Renal pelvis (tissue), 1 donor: ENCODE measurements at regions not wholly inside any gene's neighbourhood (a gene's known extent, or its start where the extent isn't known, plus 50 kb on each side); places are given as distances from the start of the nearest gene placed in this dataset.
A peak's percentile ranks its signal among the peaks of the same experiment; 100 is the strongest.
"Not testable (repeated sequence)": the region's sequence is repeated elsewhere in the genome, so short reads cannot be mapped to it uniquely, and the experiment has no call there.

Experiments used
- DNase-seq: peaks from one replicate; pipeline ENCODE4 v3.0.0-alpha.2; 2013

DNA sequence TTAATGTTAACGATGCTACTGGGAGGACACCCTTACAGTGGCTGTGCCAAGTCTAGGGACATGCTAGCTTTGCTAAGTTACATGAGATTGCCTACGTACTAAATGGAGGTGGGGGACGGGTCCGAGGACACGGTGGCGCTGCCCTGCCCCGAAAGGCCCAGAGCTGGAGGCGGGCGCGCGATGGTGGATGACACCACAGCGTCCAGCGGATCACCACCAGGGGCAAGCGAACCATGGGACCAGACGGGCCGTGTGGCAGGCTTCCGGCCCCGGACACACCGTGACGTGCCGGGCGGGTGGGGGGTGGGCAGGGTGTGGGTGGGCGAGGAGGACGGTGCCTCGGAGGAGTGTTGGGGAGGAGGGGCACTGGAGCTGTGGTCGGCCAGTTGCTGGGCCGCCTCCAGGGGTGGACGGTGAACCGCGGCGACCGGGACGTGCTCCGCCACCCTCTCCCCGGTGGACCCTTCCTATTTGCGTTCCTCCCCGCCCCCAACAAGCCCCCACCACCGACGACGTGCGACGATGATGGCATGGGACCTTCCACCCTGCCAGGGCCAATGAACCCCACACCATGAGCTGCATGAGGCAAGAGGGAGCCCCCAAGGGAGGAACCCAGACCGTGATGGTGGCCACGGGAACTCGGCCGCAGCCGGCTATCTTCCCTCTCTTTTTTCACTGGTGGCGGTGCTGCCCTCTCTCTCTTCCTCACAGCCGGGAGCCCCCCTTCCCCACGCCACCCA lies 773.3 kb upstream of the DEFB115 start:
- DNase-seq = no peak

DNA sequence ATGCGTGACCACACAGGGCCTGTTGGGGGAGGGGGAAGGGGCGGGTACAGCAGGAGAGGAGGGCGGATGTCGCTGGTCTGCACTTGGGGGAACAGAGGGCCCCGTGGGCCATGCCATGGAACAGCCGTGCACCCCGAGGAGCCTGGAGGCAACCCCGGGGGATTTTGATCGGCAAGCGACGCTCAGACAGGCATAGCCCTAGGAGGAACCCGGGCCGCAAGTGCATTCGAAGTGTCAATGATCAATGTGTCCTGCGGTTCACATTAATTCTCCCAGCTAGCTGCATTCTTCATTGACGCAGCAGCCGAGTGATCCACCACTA lies 772.8 kb upstream of the DEFB115 start:
- no peak for DNase-seq

DNA sequence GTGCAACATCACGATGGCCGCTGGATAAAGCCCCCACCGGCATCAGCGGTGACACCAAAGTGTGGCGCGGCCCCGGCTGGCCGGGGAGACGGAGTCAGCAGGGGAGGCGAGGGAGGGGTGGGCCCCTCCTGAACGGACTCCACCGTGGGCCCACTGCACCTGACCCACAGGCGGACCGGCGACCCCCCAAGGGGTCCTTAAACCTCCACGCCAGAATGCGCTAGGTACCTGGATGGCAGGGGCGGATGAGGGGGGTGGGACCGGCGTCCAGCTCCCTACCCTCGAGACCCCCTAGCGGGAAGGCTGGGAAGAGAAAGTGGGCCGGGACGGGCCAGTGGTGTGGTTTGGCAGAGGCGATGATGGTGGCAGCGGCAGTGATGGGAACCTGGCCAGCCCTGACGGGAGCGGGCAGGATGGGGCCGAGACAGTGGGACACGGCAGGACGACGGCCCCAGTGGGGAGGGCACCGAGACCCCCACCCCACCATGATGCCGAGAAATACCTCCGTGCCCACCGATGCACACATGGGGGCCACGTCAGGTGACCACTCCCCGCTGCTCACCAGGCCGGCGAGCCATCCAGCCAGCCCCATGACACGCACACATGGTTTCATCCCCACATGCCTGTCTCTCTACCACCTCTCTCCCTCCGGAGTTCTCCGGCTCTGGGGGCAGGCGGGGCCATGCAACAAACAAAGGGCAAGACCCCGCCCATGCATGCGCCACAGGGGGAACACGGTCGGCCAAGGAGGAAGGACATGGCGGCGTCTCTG lies 771.9 kb upstream of the DEFB115 start:
- no peak for DNase-seq

DNA sequence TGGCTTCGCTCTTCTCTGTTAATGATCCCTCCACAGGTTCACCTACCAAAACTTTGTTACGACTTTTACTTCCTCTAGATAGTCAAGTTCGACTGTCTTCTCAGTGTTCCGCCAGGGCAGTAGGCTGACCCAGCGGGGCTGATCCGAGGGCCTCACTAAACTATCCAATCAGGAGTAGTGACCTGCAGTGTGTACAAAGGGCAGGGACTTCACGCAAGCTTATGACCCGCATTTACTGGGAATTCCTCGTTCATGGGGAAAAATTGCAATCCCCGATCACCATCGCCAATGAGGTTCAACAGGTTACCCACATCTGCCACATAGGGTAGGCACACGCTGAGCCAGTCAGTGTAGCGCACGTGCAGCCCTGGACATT lies 771.4 kb upstream of the DEFB115 start:
- no peak for DNase-seq

DNA sequence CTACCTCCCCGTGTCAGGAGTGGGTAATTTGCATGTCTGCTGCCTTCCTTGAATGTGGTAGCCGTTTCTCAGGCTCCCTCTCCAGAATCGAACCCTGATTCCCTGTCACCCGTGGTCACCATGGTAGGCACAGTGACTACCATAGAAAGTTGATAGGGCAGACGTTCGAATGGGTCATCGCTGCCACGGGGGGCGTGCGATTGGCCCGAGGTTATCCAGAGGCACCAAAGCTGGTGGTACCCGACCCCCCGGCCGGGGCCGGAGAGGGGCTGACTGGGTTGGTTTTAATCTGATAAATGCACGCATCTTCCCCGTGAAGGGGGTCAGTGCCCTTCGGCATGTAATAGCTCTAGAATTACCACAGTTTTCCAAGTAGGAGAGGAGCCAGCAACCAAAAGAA lies 770.0 kb upstream of the DEFB115 start:
- DNase-seq = not testable (repeated sequence)

DNA sequence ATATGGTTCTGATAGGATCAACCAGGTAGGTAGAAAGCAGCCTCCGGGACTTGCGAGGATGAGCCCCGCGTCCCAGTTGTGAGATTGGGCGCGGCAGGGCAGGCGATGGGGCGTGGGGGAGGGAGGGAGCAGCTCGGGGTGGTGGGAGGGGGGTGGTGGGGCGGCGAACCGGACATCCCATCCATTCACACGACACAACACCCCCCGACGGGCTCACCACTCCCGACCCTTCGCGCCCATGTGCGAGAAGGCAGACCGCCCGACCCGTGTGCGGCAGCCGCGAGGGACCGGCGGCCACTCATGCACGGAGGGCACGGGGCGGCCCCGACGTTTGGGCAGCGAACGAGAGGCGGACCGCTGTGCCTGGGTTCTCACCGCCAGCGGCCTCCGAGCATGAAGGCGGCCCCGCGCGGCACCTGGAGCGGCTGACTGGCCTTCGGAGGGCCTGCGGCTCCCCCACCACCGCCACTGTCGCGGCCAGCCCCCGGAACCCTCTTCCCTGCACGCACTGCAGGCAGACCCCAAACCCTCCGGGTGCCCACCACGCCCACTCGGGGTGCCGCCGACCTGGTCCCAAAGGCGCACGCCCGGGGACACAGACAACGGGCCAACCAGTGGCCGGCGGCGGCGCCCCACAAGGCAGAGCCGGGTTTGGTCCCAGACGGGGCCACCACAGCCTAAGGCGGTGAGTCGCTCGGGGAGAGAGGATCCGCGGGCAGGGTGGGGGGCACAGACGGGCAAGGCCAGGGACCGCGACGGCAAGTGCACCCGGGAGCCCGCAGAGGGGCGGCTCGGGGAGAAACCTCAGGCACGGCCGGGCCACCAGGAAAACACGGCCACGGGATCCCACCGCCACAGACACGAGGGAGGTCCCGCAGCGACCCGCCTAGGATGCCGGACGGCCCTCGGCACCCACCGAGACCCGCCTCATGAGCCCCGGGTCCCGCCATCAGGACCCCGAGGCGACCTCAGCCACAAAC lies 769.2 kb upstream of the DEFB115 start:
- no peak for DNase-seq

DNA sequence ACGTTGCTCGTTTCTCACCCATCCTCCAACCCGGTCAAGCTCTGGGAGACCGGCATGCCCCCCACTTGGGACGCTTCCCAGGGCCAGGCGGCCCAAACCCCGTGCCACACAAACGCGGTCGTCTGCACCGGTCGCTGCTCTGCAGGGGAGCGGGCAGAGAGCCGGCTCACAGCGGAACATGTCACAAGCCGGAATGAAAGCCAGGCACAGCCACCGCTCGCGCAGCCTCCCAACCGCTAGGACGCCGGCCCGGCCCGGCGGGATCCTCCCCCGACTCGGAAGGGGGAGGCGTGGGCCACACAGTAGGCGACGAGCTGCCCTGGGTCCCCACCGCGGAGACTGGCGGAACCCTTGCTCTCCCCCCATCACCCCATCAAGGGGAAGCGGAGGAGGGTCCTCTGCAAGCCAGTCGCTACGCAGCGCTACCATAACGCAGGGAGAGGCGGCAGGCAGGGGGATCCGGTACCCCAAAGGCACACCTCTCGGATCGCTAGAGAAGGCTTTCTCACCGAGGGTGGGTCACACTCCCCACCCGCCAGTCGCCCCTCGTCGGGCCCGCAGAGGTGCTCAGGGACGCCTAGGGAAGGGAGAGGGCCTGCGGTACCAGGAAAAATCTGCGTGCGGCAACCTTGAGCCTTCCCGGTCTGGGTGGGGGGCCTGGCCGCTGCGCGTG lies 768.4 kb upstream of the DEFB115 start:
- DNase-seq = no peak

DNA sequence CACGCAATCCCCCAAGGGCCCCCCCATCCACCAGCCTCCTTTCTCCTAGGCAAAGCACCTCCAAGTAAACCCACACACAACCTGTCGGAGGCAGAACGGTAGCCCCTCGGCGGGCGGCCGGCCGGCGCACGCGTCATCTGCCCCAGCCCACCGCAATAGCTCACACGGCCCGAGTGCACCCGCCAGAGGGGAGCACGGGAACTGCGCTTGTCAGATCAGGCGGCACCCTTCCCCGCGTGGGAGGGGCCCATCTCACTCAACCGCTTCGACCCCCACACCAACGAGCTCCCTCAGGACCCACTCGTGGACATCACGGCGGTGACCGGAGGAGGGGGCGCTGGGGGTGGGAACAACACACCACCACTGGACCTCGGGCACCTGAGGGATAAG lies 767.9 kb upstream of the DEFB115 start:
- DNase-seq = no peak

DNA sequence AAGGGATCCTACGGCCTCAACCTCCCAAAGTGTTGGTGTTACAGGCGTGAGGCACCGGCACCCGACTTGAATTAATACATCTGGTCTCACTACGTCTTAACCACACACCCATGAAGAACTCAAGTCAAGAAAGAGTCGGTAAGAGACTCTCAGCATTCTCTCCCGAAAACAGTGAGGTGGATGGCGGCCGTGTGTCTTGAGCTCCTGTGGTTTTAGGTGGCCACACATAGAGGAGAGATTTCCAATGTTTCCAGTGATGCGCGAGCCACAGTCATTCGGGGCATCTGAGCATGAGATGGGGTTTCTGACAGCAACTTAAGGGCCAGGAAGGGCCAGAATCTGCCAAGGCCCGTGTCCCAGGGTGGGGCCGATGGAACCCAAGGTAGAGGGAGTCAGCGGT lies 766.4 kb upstream of the DEFB115 start:
- DNase-seq = no peak

DNA sequence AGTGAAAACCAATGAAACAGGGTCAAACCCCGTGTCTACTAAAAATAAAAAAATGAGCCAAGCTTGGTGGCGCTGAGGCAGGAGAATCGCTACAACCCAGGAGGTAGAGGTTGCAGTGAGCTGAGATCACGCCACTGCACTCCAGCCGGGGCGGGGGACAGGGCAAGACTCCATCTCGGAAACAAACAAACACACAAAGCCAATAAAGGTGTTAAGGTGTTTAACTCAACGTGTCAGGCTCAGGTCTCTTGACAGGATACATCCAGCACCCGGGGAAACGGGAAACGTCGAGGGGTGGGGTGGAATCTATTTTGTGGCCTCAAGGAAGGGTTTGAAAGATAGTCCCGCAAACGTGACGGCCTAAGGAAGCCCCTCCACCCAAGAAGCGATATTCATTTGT lies 760.8 kb upstream of the DEFB115 start:
- not testable (repeated sequence) for DNase-seq

DNA sequence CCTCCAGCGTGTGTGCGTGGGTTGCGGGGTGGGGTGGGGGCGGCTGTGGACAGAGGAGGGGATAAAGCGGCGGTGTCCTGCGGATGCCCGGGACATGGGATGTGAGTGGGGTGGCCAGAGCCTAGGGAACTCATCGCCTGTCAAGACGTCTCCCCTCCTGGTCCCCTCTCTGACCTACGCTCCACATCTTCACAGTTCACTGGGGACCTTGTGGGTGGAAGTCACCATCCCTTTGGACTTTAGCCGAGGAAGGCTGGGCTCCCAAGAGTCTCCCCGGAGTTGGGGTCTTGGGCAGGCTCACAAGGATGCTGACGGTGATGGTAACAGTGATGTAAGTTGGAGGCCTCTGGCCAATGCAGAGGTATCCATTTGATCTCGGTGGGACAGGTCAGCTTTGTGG lies 760.3 kb upstream of the DEFB115 start:
- not testable (repeated sequence) for DNase-seq

DNA sequence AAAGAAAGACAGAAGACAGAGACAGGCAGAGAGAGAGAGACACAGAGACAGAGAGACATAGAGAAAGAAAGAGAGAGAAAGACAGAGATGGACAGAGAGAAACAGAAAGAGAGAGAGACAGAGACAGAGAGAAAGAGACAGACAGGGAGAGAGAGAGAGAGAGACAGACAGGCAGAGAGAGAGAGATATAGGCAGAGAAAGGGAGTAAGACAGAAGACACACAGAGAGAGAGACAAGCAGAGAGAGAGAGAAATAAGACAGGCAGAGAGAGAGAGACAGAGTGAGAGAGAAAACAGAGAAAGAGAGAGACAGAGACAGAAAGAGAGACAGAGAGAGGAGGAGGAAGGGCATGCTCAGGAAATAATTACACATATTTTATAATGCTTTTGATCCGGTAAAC lies 758.3 kb upstream of the DEFB115 start:
- no peak for DNase-seq

DNA sequence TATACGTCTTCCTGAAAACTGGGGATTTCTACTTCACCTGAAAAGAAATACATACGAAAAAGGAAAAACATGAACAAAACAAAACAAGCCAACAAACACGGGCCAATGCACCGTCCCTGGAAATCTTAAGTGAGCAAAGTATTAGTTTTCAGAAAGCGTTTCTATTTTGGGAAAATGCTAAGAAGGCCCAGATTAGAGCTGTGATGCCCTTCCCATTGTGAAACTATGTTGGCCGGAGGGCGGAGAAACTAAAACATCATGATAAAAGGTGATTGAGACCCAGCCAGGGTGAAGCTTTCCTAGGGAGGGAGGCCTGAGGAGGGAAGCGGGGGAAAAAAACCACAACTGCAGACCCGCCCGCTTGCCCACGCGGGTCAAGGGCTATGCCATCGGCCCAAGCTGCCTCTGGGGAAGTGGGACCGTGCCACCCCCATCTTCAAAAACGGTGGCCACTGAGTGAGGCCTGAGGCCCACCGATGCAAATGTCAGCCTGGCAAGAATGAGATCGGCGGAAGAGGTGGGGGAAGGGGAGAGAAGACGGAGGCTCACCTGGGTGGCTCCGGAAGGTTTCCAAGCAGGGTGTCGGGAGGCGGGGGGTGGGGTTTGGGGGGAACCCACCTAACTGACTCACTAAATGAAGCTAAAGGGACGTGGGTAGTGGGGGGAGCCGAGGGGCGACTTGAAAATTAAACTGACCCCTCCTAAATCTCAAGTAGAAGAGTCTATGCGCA lies 757.6 kb upstream of the DEFB115 start:
- DNase-seq = not testable (repeated sequence)

DNA sequence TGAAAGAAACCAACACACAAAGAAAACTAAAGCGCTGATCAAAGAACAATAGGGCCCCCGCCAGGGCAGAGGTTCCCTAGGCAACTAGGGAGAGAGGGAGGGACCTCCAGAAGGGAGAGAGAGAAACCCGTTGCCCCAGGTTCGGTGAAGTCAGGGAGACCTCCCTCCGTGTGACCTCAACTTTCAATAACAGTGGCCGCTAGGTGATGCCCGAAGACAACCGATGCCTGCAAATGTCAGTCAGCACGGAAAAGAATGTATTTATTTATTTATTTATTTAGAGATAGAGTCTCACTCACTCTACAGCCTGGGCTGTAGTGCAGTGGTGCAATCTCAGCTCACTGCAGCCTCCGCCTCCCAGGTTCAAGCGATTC lies 757.0 kb upstream of the DEFB115 start:
- DNase-seq = peak; percentile 28

DNA sequence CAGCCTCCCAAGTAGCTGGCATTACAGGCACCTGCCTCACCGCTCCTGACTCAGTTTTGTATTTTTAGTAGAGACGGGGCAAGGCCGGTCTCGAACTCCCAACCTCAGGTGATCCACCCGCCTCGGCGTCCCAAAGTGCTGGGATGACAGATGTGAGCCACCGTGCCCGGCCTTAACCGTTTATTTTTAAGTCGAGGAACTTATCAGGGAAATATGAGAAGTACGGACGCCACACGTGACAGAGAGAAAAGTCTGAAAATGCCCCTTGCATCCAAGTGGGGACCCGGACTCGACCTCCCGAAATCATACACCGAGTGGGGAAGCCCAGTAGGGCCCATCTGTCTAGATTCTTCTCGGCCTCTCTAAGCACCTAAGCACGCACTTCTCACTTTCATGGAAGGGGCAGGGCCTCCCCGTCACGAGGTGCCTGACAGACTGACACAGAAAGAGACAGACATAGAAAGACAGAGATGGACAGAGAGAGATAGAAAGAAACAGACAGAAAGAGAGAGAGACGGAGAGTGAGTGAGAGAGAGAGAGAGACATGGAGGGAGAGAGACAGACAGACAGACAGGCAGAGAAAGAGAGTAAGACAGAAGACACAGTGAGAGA lies 756.5 kb upstream of the DEFB115 start:
- DNase-seq = no peak

DNA sequence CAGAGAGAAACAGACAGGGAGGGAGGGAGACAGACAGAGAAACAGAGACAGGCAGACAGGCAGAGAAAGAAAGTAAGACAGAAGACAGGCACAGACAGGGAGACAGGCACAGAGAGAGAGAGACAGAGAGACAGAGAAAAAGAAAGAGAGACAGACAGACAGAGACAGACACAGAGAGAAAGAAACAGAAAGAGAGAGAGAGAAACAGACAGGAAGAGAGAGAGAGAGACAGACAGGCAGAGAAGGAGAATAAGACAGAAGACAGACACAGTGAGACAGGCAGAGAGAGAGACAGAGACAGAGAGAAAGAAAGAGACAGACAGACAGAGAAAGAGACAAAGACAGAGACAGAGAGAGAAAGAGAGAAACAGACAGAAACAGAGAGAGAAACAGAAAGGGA lies 754.8 kb upstream of the DEFB115 start:
- no peak for DNase-seq

DNA sequence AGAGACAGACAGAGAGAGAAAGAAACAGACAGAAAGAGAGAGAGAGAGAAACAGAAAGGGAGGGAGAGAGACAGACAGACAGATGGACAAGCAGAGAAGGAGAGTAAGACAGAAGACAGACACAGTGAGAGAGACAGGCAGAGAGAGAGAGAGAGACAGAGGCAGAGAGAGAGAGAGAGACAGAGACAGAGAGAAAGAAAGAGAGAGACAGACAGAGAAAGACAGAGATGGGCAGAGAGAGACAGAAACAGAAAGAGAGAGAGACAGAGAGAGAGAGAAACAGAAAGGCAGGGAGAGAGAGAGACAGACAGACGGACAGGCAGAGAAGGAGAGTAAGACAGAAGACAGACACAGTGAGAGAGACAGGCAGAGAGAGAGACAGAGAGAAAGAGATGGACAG lies 754.3 kb upstream of the DEFB115 start:
- DNase-seq = not testable (repeated sequence)

DNA sequence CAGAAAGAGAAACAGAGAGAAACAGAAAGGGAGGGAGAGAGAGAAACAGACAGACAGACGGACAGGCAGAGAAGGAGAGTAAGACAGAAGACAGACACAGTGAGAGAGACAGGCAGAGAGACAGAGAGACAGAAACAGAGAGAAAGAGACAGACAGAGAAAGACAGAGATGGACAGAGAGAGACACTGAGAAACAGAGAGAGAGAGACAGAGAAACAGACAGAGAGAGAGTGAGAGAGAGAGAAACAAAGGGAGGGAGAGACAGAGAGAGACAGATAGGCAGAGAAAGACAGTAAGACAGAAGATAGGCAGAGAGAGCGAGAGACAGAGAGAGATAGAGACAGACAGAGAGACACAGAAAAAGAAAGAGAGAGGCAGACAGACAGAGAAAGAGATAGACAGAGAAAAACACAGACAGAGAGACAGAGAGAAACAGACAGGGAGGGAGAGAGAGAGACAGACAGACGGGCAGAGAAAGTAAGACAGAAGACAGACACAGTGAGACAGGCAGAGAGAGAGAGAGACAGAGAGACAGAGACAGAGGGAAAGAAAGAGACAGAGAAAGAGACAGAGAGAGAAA lies 753.4 kb upstream of the DEFB115 start:
- no peak for DNase-seq

DNA sequence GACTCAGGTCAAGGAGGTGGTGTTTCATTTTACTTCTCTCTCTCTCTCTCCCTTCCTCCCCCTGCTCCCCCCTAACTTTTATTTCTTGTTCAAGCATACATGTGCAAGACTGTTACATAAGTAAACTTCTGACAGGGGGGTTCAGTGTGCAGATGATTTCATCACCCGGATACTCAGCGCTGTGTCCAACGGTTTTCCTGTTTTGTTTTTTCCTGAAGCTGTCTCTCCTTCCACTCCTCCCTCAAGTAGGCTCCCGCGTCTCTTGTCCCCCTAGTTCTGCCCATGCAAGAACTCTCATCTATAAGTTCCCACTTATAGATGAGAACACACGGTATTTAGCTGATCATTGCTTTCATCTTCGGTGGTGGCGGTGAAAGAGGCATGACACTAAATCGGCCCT lies 751.9 kb upstream of the DEFB115 start:
- DNase-seq = no peak

DNA sequence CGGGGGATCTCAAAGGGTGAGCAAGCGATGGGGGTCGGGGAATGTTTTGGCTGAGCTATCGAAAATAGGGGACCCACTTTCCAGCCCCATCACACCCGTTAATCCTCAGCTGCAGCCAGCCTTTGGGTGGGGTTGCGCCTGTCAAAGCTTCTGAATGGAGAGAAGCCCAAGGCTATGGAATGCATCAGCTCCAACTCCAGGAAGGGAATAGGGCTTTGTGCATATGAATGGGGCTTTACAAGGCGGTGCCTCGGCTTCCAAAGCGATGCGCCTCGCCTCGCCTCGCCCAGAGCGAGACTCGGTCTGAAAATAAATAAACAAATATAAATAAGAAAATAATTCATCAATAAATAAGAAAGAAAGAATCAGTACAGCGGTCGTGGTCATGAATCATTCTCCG lies 751.4 kb upstream of the DEFB115 start:
- no peak for DNase-seq

DNA sequence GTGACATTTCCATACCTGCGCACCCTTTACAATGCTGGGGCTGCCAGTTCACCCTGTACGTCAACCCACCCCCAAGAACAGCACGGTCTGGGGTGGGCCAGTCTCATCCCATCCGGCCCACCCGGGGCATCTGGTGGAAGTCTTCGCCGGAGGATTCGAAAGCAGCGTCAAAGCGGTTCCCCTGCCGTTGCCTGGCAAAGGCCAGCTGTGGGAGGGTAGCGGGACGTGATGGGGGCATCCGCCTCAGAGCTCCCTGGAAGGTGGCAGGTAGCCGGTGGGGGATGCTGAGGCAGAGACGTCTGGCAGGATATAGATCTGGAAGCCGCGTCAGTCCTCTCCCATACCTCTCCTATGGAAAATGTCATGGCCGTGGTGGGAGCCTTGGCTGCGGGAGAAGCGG lies 749.1 kb upstream of the DEFB115 start:
- not testable (repeated sequence) for DNase-seq
